MCF 10A (cell line): ENCODE measurements at regions not wholly inside any gene's neighbourhood (a gene's known extent, or its start where the extent isn't known, plus 50 kb on each side); places are given as distances from the start of the nearest gene placed in this dataset.
A peak's percentile ranks its signal among the peaks of the same experiment; 100 is the strongest.

Experiments
- BruUV-seq: library from RNA; stranded (reverse); fragments of 400-500 nt; replicated peaks from 2 replicates; lab custom pipeline; 2021; lab: Mats Ljungman, UMichigan
- CTCF ChIA-PET: fragments of 300-600 bp; sonication (Branson Sonifier 250); formaldehyde crosslinking; extraction: SDS; loops from one replicate; lab custom pipeline; 2021; ENCODE audit warnings: antibody characterized with exemption, inconsistent platforms; lab: Yijun Ruan, JAX
- POLR2A ChIA-PET: fragments of 300-600, 350-650 bp; sonication (Branson Sonifier 250); formaldehyde crosslinking; extraction: SDS; loops from one replicate; lab custom pipeline; 2020; ENCODE audit warnings: antibody characterized with exemption, inconsistent platforms; lab: Yijun Ruan, JAX
- DNase-seq: peaks from one replicate; pipeline ENCODE4 v3.0.0-alpha.2; 2018; ENCODE audit not compliant: unreplicated experiment
- H3K27ac Mint-ChIP-seq: one replicate; pipeline ENCODE4 v1.8.0; 2022; ENCODE audit warnings: mild to moderate bottlenecking, low read depth, mixed read lengths; ENCODE audit not compliant: unreplicated experiment
- H3K27me3 Mint-ChIP-seq: one replicate; pipeline ENCODE4 v1.8.0; 2022; ENCODE audit warnings: mixed read lengths; ENCODE audit not compliant: insufficient read depth, unreplicated experiment
- H3K36me3 Mint-ChIP-seq: one replicate; pipeline ENCODE4 v1.8.0; 2022; ENCODE audit warnings: mild to moderate bottlenecking, moderate library complexity, mixed read lengths; ENCODE audit not compliant: insufficient read depth, unreplicated experiment
- H3K4me1 Mint-ChIP-seq: one replicate; pipeline ENCODE4 v1.8.0; 2022; ENCODE audit warnings: mixed read lengths; ENCODE audit not compliant: insufficient read depth, unreplicated experiment
- H3K4me3 Mint-ChIP-seq: one replicate; pipeline ENCODE4 v1.8.0; 2022; ENCODE audit warnings: mild to moderate bottlenecking, moderate library complexity, mixed read lengths; ENCODE audit not compliant: unreplicated experiment
- H3K9me3 Mint-ChIP-seq: one replicate; pipeline ENCODE4 v1.8.0; 2022; ENCODE audit warnings: mixed read lengths; ENCODE audit not compliant: unreplicated experiment
- CTCF ChIP-seq: fragments of 200-600 bp; IDR thresholded peaks from one replicate; pipeline ENCODE4 v1.8.0; 2022; ENCODE audit warnings: antibody characterized with exemption, mild to moderate bottlenecking; ENCODE audit not compliant: unreplicated experiment
- intact Hi-C: fragments of 100-400 bp; cut with micrococcal nuclease; formaldehyde crosslinking; loops from 2 replicates; pipeline ENCODE4 v1.14.1; 2022

- intact Hi-C loops = no loop called here
- POLR2A ChIA-PET = interaction anchor here (1.3 kb wide), 1 partner anchor 216 kb away, joined by 4 read pairs; no protein-coding TSS in a partner anchor
- Mint-ChIP-seq H3K27ac (no peak overlapping the region), H3K9me3 (no peaks in the 10 kb centered on the region), H3K4me3 (no peak overlapping the region), H3K36me3 (no peaks in the 10 kb centered on the region), H3K27me3 (no peaks in the 10 kb centered on the region), H3K4me1 (peaks cover 48% of the 10 kb centered on the region)
- no peak for TF ChIP-seq CTCF
- DNase-seq = no peak
- no TSS peak for BruUV-seq
- CTCF ChIA-PET = interaction anchor here (0.6 kb wide), 1 partner anchor 105 kb away, joined by 3 read pairs; no protein-coding TSS in a partner anchor
Measured at GRCh38 chr4:13917015-13917414, 289.5 kb upstream of the BOD1L1 start.

GRCh38 chr4:13918110-13918509 lies 290.6 kb upstream of the BOD1L1 start:
- intact Hi-C loops = no loop called here
- no peak for TF ChIP-seq CTCF
- CTCF ChIA-PET = no interaction called here
- H3K27ac Mint-ChIP-seq = no peak overlapping the region
- H3K4me3 Mint-ChIP-seq = no peak overlapping the region
- POLR2A ChIA-PET = interaction anchor here (1.0 to 1.3 kb wide), 2 partner anchors 10 to 218 kb away, joined by 3 to 4 read pairs; no protein-coding TSS in a partner anchor
- H3K9me3 Mint-ChIP-seq = no peaks in the 10 kb centered on the region
- no peaks in the 10 kb centered on the region for H3K36me3 Mint-ChIP-seq
- no TSS peak for BruUV-seq
- H3K27me3 Mint-ChIP-seq = no peaks in the 10 kb centered on the region
- peaks cover 38% of the 10 kb centered on the region for H3K4me1 Mint-ChIP-seq
- DNase-seq = peak; percentile 68

GRCh38 chr4:13918991-13919441 lies 291.5 kb upstream of the BOD1L1 start:
- peaks cover 33% of the 10 kb centered on the region for H3K4me1 Mint-ChIP-seq
- POLR2A ChIA-PET = interaction anchor here (0.6 to 2.5 kb wide), 10 partner anchors 10 to 1082 kb away, joined by 3 to 16 read pairs (median 3); no protein-coding TSS in a partner anchor
- intact Hi-C loops = no loop called here
- H3K9me3 Mint-ChIP-seq = no peaks in the 10 kb centered on the region
- H3K4me3 Mint-ChIP-seq = no peak overlapping the region
- CTCF ChIA-PET = interaction anchor here (1.2 kb wide), 1 partner anchor 14 kb away, joined by 3 read pairs; no protein-coding TSS in a partner anchor
- no peak for DNase-seq
- no peak for TF ChIP-seq CTCF
- BruUV-seq = no TSS peak
- no peaks in the 10 kb centered on the region for H3K36me3 Mint-ChIP-seq
- no peaks in the 10 kb centered on the region for H3K27me3 Mint-ChIP-seq
- no peak overlapping the region for H3K27ac Mint-ChIP-seq

GRCh38 chr4:13920111-13920875 lies 292.8 kb upstream of the BOD1L1 start:
- peak overlapping the region; percentile 24 for H3K4me3 Mint-ChIP-seq
- intact Hi-C loops = loop anchor here (1.0 to 10.0 kb wide), 3 partner anchors 219 to 264 kb away; no protein-coding TSS in a partner anchor
- H3K9me3 Mint-ChIP-seq = peaks cover 7% of the 10 kb centered on the region
- ChIA-PET CTCF (interaction anchor here (0.6 to 2.1 kb wide), 4 partner anchors 12 to 389 kb away, joined by 3 to 5 read pairs (median 4); no protein-coding TSS in a partner anchor), POLR2A (interaction anchor here (0.7 to 2.9 kb wide), 19 partner anchors 10 to 1081 kb away, joined by 3 to 20 read pairs (median 4); partner anchors contain the start of gene BOD1L1)
- H3K27me3 Mint-ChIP-seq = no peaks in the 10 kb centered on the region
- no peaks in the 10 kb centered on the region for H3K36me3 Mint-ChIP-seq
- no peak for TF ChIP-seq CTCF
- TSS peak; percentile 79 for BruUV-seq
- peak overlapping the region; percentile 96 for H3K27ac Mint-ChIP-seq
- peaks cover 41% of the 10 kb centered on the region for H3K4me1 Mint-ChIP-seq
- peak; percentile 91 for DNase-seq
